Common myeloid progenitor, CD34-positive (primary cell): ENCODE measurements at regions not wholly inside any gene's neighbourhood (a gene's known extent, or its start where the extent isn't known, plus 50 kb on each side); places are given as distances from the start of the nearest gene placed in this dataset.
"Not testable (repeated sequence)": the region's sequence is repeated elsewhere in the genome, so short reads cannot be mapped to it uniquely, and the experiment has no call there.

Experiments used
- CTCF ChIA-PET: fragments of 350-600 bp; sonication (Branson Sonifier 250); formaldehyde crosslinking; loops from one replicate; lab custom pipeline; 2021; ENCODE audit warnings: antibody characterized with exemption; lab: Charles Lee
- POLR2A ChIA-PET: fragments of 350-600 bp; sonication (Branson Sonifier 250); formaldehyde crosslinking; loops from one replicate; lab custom pipeline; 2021; ENCODE audit warnings: antibody characterized with exemption; lab: Charles Lee
- DNase-seq, 3 donors: peaks; one replicate each; pipeline versions ENCODE4 v3.0.0 to v3.0.0-alpha.2; 2013
- H3K27ac ChIP-seq, 2 experiments: 1 replicate in 1 of 2; 2 replicates in 1 of 2; pipeline ENCODE4 v1.7.0; 2013; ENCODE audit warnings: inconsistent platforms in 2 of 2, low read length in 2 of 2, mild to moderate bottlenecking in 2 of 2, low read depth in 1 of 2, moderate library complexity in 1 of 2; ENCODE audit not compliant: severe bottlenecking in 2 of 2, insufficient read depth in 1 of 2, poor library complexity in 1 of 2
- H3K27me3 ChIP-seq, 5 experiments: replicated peaks in 2 of 5; 1 replicate in 3 of 5; 2 replicates in 2 of 5; pipeline versions ENCODE4 v1.6.1 to v1.7.0; 2013; ENCODE audit warnings: low read length in 4 of 5, mild to moderate bottlenecking in 2 of 5, moderate library complexity in 2 of 5, inconsistent platforms in 1 of 5; ENCODE audit not compliant: insufficient read depth in 5 of 5, control insufficient read depth in 4 of 5
- H3K36me3 ChIP-seq, 4 experiments: 1 replicate in 2 of 4; 2 replicates in 2 of 4; pipeline versions ENCODE4 v1.6.1 to v1.7.0; 2013; ENCODE audit warnings: low read length in 3 of 4, control low read depth in 1 of 4, mild to moderate bottlenecking in 1 of 4; ENCODE audit not compliant: control insufficient read depth in 4 of 4, insufficient read depth in 4 of 4
- H3K4me1 ChIP-seq, 4 experiments: 1 replicate in 3 of 4; 2 replicates in 1 of 4; pipeline versions ENCODE4 v1.6.1 to v1.7.1; 2013; ENCODE audit warnings: low read length in 3 of 4, mild to moderate bottlenecking in 3 of 4, control low read depth in 1 of 4, inconsistent platforms in 1 of 4, moderate library complexity in 1 of 4; ENCODE audit not compliant: control insufficient read depth in 4 of 4, insufficient read depth in 4 of 4; ENCODE audit errors: control extremely low read depth in 1 of 4
- H3K4me3 ChIP-seq, 7 experiments: 1 replicate in 4 of 7; 2 replicates in 3 of 7; pipeline versions ENCODE4 v1.5.1 to v1.7.0; 2013; ENCODE audit warnings: mild to moderate bottlenecking in 7 of 7, low read length in 6 of 7, moderate library complexity in 6 of 7, inconsistent platforms in 2 of 7, low read depth in 2 of 7, control low read depth in 1 of 7; ENCODE audit not compliant: insufficient read depth in 4 of 7, control insufficient read depth in 1 of 7; ENCODE audit errors: extremely low read depth in 1 of 7
- H3K9me3 ChIP-seq, 5 experiments: 1 replicate in 4 of 5; 2 replicates in 1 of 5; pipeline versions ENCODE4 v1.6.1 to v1.7.1; 2013; ENCODE audit warnings: low read length in 4 of 5, mild to moderate bottlenecking in 2 of 5, inconsistent platforms in 1 of 5, low read depth in 1 of 5, moderate library complexity in 1 of 5; ENCODE audit not compliant: control insufficient read depth in 4 of 5, insufficient read depth in 2 of 5; ENCODE audit errors: control extremely low read depth in 1 of 5
- WGBS: methylation state at CpG from one replicate; pipeline ENCODE4 v1.1.5; 2013; ENCODE audit not compliant: insufficient coverage; 5-methylcytosine and 5-hydroxymethylcytosine counted together

- Histone ChIP-seq H3K27ac (no peak overlapping the region), H3K4me3 (no peak overlapping the region), H3K9me3 (no peaks in the 10 kb centered on the region), H3K4me1 (no peaks in the 10 kb centered on the region), H3K36me3 (no peaks in the 10 kb centered on the region), H3K27me3 (no peaks in the 10 kb centered on the region)
- POLR2A ChIA-PET: no interaction called here
- DNase-seq: no peak
- CTCF ChIA-PET: no interaction called here
These were observed 82.3 kb downstream of the MAGEE1 start for GRCh38 chrX:76509775-76510174.

GRCh38 chrX:76517544-76517943 lies 90.0 kb downstream of the MAGEE1 start:
- H3K4me3 ChIP-seq: no peak overlapping the region
- no peak for DNase-seq
- H3K36me3 ChIP-seq: no peaks in the 10 kb centered on the region
- CTCF ChIA-PET: no interaction called here
- H3K27ac ChIP-seq: no peak overlapping the region
- no peaks in the 10 kb centered on the region for H3K4me1 ChIP-seq
- peaks cover 0 to 5% (median 0%) of the 10 kb centered on the region in 5 experiments for H3K9me3 ChIP-seq
- POLR2A ChIA-PET: no interaction called here
- no peaks in the 10 kb centered on the region for H3K27me3 ChIP-seq
- 57% methylated on average over 1 of the region's 4 CpGs for WGBS

GRCh38 chrX:76520273-76521054 lies 93.0 kb downstream of the MAGEE1 start:
- 88% methylated on average over 22 of the region's 23 CpGs for WGBS
- Histone ChIP-seq H3K27ac (no peak overlapping the region), H3K9me3 (peaks cover 0 to 5% (median 0%) of the 10 kb centered on the region in 5 experiments), H3K4me3 (no peak overlapping the region), H3K4me1 (no peaks in the 10 kb centered on the region), H3K36me3 (no peaks in the 10 kb centered on the region), H3K27me3 (no peaks in the 10 kb centered on the region)
- ChIA-PET POLR2A (no interaction called here), CTCF (no interaction called here)
- DNase-seq: no peak

- H3K9me3 ChIP-seq, H3K36me3 ChIP-seq, H3K4me3 ChIP-seq, CTCF ChIA-PET, DNase-seq, H3K27me3 ChIP-seq, H3K4me1 ChIP-seq, H3K27ac ChIP-seq, POLR2A ChIA-PET: not testable (repeated sequence)
- 80% methylated on average over 1 of the region's 2 CpGs for WGBS
These were observed 108.2 kb downstream of the MAGEE1 start for GRCh38 chrX:76535675-76536074.

GRCh38 chrX:76538860-76539259 lies 111.3 kb downstream of the MAGEE1 start:
- DNase-seq: no peak
- Histone ChIP-seq H3K27ac (no peak overlapping the region), H3K36me3 (no peaks in the 10 kb centered on the region), H3K9me3 (peaks cover 0 to 2% (median 0%) of the 10 kb centered on the region in 5 experiments), H3K27me3 (no peaks in the 10 kb centered on the region), H3K4me3 (no peak overlapping the region), H3K4me1 (no peaks in the 10 kb centered on the region)
- WGBS: 40% methylated on average over 1 of the region's 2 CpGs
- ChIA-PET POLR2A (no interaction called here), CTCF (no interaction called here)

- H3K27me3 ChIP-seq, DNase-seq, H3K27ac ChIP-seq, POLR2A ChIA-PET, H3K4me1 ChIP-seq, H3K36me3 ChIP-seq, H3K9me3 ChIP-seq, CTCF ChIA-PET, H3K4me3 ChIP-seq: not testable (repeated sequence)
These were observed 115.9 kb downstream of the MAGEE1 start for GRCh38 chrX:76543381-76543780.

GRCh38 chrX:76550016-76550415 lies 122.5 kb downstream of the MAGEE1 start:
- Histone ChIP-seq H3K4me1 (no peaks in the 10 kb centered on the region), H3K27me3 (no peaks in the 10 kb centered on the region), H3K27ac (no peak overlapping the region), H3K4me3 (no peak overlapping the region), H3K9me3 (peaks cover 2 to 8% (median 3%) of the 10 kb centered on the region in 5 experiments), H3K36me3 (no peaks in the 10 kb centered on the region)
- POLR2A ChIA-PET: no interaction called here
- CTCF ChIA-PET: no interaction called here
- no peak for DNase-seq
- WGBS: 63% methylated on average over 2 of the region's 3 CpGs
